ENCODE measurements at regions not wholly inside any gene's neighbourhood (a gene's known extent, or its start where the extent isn't known, plus 50 kb on each side); places are given as distances from the start of the nearest gene placed in this dataset.

DNA sequence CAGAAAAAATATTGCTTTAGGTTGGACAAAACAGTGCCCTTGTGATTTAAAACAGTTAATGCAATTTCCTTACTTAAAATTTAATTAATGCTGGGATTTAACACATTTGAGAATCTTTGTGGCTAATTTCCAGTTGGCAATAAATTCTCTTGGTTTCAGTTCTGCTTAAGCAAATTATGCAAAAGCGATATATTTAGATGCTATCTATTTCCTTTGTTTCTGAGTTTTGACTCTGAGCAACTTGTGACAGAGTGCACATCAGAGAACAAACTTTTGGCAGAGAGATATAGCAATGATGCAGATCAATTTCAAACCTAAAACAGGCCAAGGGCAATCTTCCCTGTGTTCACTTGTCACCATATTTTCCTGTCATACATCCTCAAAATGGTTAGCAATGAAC is 933.6 kb upstream of the ZWINT start:
- no TSS peak for BruUV-seq (replicated peaks)
- in situ Hi-C loops (cut with HindIII; ENCODE audit: extremely low pct_ligation_motif_present, low pct_unique_long_range_greater_than_20kb): no loop called here
- no peaks in the 10 kb centered on the region for H3K27me3 ChIP-seq (ENCODE audit: control insufficient read depth in 1 of 2, insufficient read depth in 2 of 2, low read length in 2 of 2)
- 6% methylated on average over 1 of the region's 1 CpG for WGBS (ENCODE audit: low lambda C conversion rate)
- no peak overlapping the region for H3K4me2 ChIP-seq (ENCODE audit: low read depth, low read length)
- no peaks in the 10 kb centered on the region for H3K4me1 ChIP-seq (ENCODE audit: insufficient read depth, low read length)
- DNase-seq (ENCODE audit: low spot score): no peak
- no peaks in the 10 kb centered on the region for H3K9me3 ChIP-seq (ENCODE audit: low read length)
- no peak for ATAC-seq
- no peak for FAIRE-seq
- no peak overlapping the region for H3K4me3 ChIP-seq (replicated peaks in 1 of 3; ENCODE audit: insufficient read depth in 1 of 3, low read depth in 2 of 3, low read length in 3 of 3)
- no peak overlapping the region for H3K9ac ChIP-seq (ENCODE audit: insufficient read depth, low read depth, low read length)
- no peaks in the 10 kb centered on the region for H3K79me2 ChIP-seq (ENCODE audit: insufficient read depth, low read length)
- no peak overlapping the region for H2AFZ ChIP-seq (ENCODE audit: low read length)
- TF ChIP-seq, protein P1, sequence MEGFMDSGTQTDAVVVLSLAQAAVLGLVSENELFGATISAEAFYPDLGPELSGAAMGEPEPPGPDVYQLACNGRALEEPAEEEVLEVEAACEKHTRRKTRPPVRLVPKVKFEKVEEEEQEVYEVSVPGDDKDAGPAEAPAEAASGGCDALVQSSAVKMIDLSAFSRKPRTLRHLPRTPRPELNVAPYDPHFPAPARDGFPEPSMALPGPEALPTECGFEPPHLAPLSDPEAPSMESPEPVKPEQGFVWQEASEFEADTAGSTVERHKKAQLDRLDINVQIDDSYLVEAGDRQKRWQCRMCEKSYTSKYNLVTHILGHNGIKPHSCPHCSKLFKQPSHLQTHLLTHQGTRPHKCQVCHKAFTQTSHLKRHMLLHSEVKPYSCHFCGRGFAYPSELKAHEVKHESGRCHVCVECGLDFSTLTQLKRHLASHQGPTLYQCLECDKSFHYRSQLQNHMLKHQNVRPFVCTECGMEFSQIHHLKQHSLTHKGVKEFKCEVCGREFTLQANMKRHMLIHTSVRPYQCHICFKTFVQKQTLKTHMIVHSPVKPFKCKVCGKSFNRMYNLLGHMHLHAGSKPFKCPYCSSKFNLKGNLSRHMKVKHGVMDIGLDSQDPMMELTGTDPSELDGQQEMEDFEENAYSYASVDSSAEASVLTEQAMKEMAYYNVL (CRISPR knock-in tag; IDR thresholded peaks at IDR 0.05; ENCODE audit: borderline replicate concordance): no peak
- no peak for TF ChIP-seq ZNF430 (CRISPR knock-in tag; IDR thresholded peaks at IDR 0.05)
- TF ChIP-seq PRPF4 (IDR thresholded peaks at IDR 0.05; ENCODE audit: low read depth, low read length, poor library complexity, severe bottlenecking): no peak
- no peak for TF ChIP-seq ADNP (CRISPR knock-in tag; IDR thresholded peaks at IDR 0.05)
- TF ChIP-seq SRSF4 (IDR thresholded peaks at IDR 0.05; ENCODE audit: low read depth, low read length, poor library complexity, severe bottlenecking): no peak
- TF ChIP-seq, protein P2, sequence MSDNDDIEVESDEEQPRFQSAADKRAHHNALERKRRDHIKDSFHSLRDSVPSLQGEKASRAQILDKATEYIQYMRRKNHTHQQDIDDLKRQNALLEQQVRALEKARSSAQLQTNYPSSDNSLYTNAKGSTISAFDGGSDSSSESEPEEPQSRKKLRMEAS (IDR thresholded peaks at IDR 0.05): no peak
- no peak for TF ChIP-seq ZFP36 (IDR thresholded peaks at IDR 0.05; ENCODE audit: borderline replicate concordance, low read depth, low read length, partially characterized antibody)
- TF ChIP-seq ZNF775 (CRISPR knock-in tag; IDR thresholded peaks at IDR 0.05; ENCODE audit: borderline replicate concordance): no peak
- TF ChIP-seq, protein P3, sequence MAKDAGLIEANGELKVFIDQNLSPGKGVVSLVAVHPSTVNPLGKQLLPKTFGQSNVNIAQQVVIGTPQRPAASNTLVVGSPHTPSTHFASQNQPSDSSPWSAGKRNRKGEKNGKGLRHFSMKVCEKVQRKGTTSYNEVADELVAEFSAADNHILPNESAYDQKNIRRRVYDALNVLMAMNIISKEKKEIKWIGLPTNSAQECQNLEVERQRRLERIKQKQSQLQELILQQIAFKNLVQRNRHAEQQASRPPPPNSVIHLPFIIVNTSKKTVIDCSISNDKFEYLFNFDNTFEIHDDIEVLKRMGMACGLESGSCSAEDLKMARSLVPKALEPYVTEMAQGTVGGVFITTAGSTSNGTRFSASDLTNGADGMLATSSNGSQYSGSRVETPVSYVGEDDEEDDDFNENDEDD (CRISPR knock-in tag; IDR thresholded peaks at IDR 0.05; ENCODE audit: borderline replicate concordance): no peak
- TF ChIP-seq KDM2A (CRISPR knock-in tag; IDR thresholded peaks at IDR 0.05; ENCODE audit: borderline replicate concordance, low read depth): no peak
- no peak for TF ChIP-seq ZNF7 (CRISPR knock-in tag; IDR thresholded peaks at IDR 0.05)
- no peak for TF ChIP-seq NCOA2 (CRISPR knock-in tag; IDR thresholded peaks at IDR 0.05)
- TF ChIP-seq RXRA (CRISPR knock-in tag; IDR thresholded peaks at IDR 0.05): no peak
- TF ChIP-seq, protein P4, sequence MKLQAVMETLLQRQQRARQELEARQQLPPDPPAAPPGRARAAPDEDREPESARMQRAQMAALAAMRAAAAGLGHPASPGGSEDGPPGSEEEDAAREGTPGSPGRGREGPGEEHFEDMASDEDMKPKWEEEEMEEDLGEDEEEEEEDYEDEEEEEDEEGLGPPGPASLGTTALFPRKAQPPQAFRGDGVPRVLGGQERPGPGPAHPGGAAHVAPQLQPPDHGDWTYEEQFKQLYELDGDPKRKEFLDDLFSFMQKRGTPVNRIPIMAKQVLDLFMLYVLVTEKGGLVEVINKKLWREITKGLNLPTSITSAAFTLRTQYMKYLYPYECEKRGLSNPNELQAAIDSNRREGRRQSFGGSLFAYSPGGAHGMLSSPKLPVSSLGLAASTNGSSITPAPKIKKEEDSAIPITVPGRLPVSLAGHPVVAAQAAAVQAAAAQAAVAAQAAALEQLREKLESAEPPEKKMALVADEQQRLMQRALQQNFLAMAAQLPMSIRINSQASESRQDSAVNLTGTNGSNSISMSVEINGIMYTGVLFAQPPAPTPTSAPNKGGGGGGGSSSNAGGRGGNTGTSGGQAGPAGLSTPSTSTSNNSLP (IDR thresholded peaks at IDR 0.05; ENCODE audit: low read depth, low read length): no peak
- TF ChIP-seq ZNF232 (CRISPR knock-in tag; IDR thresholded peaks at IDR 0.05; ENCODE audit: borderline replicate concordance): no peak
- TF ChIP-seq MTF2 (CRISPR knock-in tag; IDR thresholded peaks at IDR 0.05; ENCODE audit: borderline replicate concordance): no peak
- TF ChIP-seq HDAC6 (IDR thresholded peaks at IDR 0.05; ENCODE audit: low read depth, low read length): no peak
- TF ChIP-seq FOSL2 (CRISPR knock-in tag; IDR thresholded peaks at IDR 0.05): no peak
- H3K36me3 ChIP-seq (replicated peaks in 1 of 2; ENCODE audit: control insufficient read depth in 1 of 2, insufficient read depth in 2 of 2, low read length in 2 of 2): no peaks in the 10 kb centered on the region
- intact Hi-C loops (cut with micrococcal nuclease; ENCODE audit: unreplicated experiment): no loop called here
- no peak overlapping the region for H3K27ac ChIP-seq (ENCODE audit: extremely low read length, insufficient read depth, low read length)
- POLR2A ChIA-PET: no interaction called here
- CTCF ChIA-PET (ENCODE audit: low intra/inter-chr PET ratio, low total read pairs): no interaction called here
- H4K20me1 ChIP-seq (ENCODE audit: insufficient read depth, low read length): no peaks in the 10 kb centered on the region

All from HepG2 (cell line).